HG03159 (cell line): ENCODE measurements at regions not wholly inside any gene's neighbourhood (a gene's known extent, or its start where the extent isn't known, plus 50 kb on each side); places are given as distances from the start of the nearest gene placed in this dataset.
"Not testable (repeated sequence)": the region's sequence is repeated elsewhere in the genome, so short reads cannot be mapped to it uniquely, and the experiment has no call there.

Experiments
- ATAC-seq: cut with Tn5 transposase; IDR thresholded peaks from one replicate; pipeline ENCODE4 v1.9.1; 2021; ENCODE audit warnings: mild to moderate bottlenecking, moderate library complexity; ENCODE audit not compliant: unreplicated experiment

GRCh38 chr9:31290731-31291130 lies 1093.7 kb upstream of the ACO1 start:
- ATAC-seq, result no peak

GRCh38 chr9:31302620-31303418 lies 1081.6 kb upstream of the ACO1 start:
- peak; percentile 66 for ATAC-seq

GRCh38 chr9:31304576-31304975 lies 1079.9 kb upstream of the ACO1 start:
- ATAC-seq, result no peak

GRCh38 chr9:31314241-31314640 lies 1070.2 kb upstream of the ACO1 start:
- ATAC-seq, result no peak

- ATAC-seq, result no peak
Observed at GRCh38 chr9:31320494-31320893, 1063.9 kb upstream of the ACO1 start.

GRCh38 chr9:31321256-31321655 lies 1063.2 kb upstream of the ACO1 start:
- ATAC-seq, result no peak

- no peak for ATAC-seq
Observed at GRCh38 chr9:31321686-31322085, 1062.8 kb upstream of the ACO1 start.

- no peak for ATAC-seq
Observed at GRCh38 chr9:31323726-31324444, 1060.6 kb upstream of the ACO1 start.

- no peak for ATAC-seq
Observed at GRCh38 chr9:31325778-31326177, 1058.7 kb upstream of the ACO1 start.

- not testable (repeated sequence) for ATAC-seq
Observed at GRCh38 chr9:31326883-31327282, 1057.6 kb upstream of the ACO1 start.

GRCh38 chr9:31334837-31335528 lies 1049.5 kb upstream of the ACO1 start:
- no peak for ATAC-seq

GRCh38 chr9:31335529-31336234 lies 1048.8 kb upstream of the ACO1 start:
- no peak for ATAC-seq

GRCh38 chr9:31336386-31336785 lies 1048.1 kb upstream of the ACO1 start:
- ATAC-seq, result no peak

- ATAC-seq, result no peak
Observed at GRCh38 chr9:31336841-31337240, 1047.6 kb upstream of the ACO1 start.

GRCh38 chr9:31347082-31347617 lies 1037.3 kb upstream of the ACO1 start:
- ATAC-seq, result peak; percentile 99

- no peak for ATAC-seq
Observed at GRCh38 chr9:31355159-31355882, 1029.1 kb upstream of the ACO1 start.

- ATAC-seq, result no peak
Observed at GRCh38 chr9:31355965-31356364, 1028.5 kb upstream of the ACO1 start.

GRCh38 chr9:31359071-31359470 lies 1025.4 kb upstream of the ACO1 start:
- no peak for ATAC-seq

GRCh38 chr9:31364171-31364570 lies 1020.3 kb upstream of the ACO1 start:
- no peak for ATAC-seq
